HG02588 (cell line): ENCODE measurements at regions not wholly inside any gene's neighbourhood (a gene's known extent, or its start where the extent isn't known, plus 50 kb on each side); places are given as distances from the start of the nearest gene placed in this dataset.
"Not testable (repeated sequence)": the region's sequence is repeated elsewhere in the genome, so short reads cannot be mapped to it uniquely, and the experiment has no call there.

Experiments used
- ATAC-seq: cut with Tn5 transposase; IDR thresholded peaks from one replicate; pipeline ENCODE4 v1.9.1; 2021; ENCODE audit warnings: mild to moderate bottlenecking, moderate library complexity; ENCODE audit not compliant: unreplicated experiment

- ATAC-seq, result no peak
These were observed 767.8 kb upstream of the LUZP2 start for GRCh38 chr11:23729088-23729487.

- ATAC-seq, result no peak
These were observed 766.4 kb upstream of the LUZP2 start for GRCh38 chr11:23730307-23730998.

- no peak for ATAC-seq
These were observed 764.8 kb upstream of the LUZP2 start for GRCh38 chr11:23732026-23732425.

GRCh38 chr11:23746896-23747295 is 750.0 kb upstream of the LUZP2 start:
- no peak for ATAC-seq

- no peak for ATAC-seq
These were observed 747.0 kb upstream of the LUZP2 start for GRCh38 chr11:23749762-23750430.

DNA sequence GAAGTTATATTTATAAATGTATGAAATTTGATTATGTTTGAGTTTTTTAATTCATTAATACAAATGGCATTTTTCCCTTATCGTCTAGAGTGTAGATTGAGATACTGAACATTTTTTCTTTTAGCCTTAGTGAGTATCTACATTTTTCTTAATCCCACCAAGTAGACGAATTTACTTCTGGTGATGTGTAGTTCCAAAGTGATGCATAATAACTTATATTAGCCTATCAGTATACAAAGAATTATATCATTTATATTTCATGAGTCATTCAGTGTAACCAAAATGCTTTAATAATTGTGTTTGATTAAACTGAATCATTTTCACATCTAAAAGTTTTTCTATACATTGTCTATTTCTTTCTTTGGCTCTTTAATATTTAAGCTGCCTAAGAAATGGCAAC is 745.6 kb upstream of the LUZP2 start:
- ATAC-seq, result no peak

- ATAC-seq, result no peak
These were observed 741.8 kb upstream of the LUZP2 start for GRCh38 chr11:23755076-23755475.

DNA sequence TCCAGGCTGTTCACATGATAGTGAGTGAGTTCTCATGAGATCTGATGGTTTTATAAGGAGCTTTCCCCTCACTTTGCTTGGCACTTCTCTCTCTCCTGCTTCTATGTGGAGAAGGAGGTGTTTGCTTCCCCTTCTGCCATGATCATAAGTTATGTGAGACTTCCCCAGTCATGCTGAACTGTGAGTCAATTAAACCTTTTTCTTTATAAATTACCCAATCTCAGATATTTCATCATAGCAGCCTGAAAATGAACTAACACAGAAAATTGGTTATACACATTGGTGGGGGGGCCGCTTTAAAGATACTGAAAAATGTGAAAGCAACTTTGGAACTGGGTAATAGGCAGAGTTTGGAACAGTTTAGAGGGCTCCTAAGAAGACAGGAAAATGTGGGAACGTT is 741.1 kb upstream of the LUZP2 start:
- no peak for ATAC-seq

- no peak for ATAC-seq
These were observed 737.4 kb upstream of the LUZP2 start for GRCh38 chr11:23759489-23759888.

- no peak for ATAC-seq
These were observed 732.6 kb upstream of the LUZP2 start for GRCh38 chr11:23764286-23764685.

DNA sequence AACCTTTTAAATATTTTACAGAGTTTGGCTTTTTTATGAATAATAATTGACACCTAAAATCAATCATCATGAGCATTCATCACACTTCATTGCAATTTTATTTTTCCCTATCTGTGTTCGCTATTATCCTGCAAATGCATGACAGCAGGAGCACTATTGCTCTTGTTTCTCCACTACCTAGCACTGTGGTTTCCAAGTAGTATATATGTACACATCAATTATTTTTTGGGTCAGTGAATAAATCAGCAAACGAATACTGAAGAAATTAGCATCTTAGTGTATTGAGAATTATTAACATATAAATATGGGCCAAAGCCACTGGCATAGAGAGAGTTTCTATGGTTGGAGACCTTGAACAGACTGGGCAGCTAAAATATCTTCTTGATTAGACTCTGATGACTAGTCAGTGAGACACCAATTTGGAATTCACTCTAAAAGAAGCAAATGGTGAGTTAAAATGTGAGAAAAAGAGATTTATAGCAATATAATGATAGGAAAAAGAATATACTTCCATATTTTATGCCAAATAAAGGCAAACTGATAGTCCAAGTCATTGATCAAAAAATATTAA is 731.1 kb upstream of the LUZP2 start:
- no peak for ATAC-seq

GRCh38 chr11:23767576-23767975 is 729.3 kb upstream of the LUZP2 start:
- ATAC-seq, result no peak

DNA sequence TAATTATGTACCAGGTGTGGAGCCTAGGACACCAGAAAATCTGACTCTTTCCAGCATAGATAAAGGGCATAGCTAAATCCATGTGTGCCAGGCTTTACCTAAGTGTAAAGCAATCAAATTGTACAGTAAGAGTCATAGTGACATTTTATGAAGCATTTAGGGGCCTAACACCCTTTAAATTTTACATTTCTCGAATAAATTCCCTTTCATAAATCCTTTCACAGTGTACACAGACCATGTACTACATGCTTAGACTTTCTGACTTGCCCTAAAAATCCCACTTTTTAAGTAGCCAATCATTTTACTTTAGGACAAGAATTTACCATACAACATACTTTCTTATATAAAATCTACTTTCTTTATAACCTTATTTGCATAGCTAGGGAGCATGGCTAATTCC is 727.6 kb upstream of the LUZP2 start:
- ATAC-seq, result no peak

DNA sequence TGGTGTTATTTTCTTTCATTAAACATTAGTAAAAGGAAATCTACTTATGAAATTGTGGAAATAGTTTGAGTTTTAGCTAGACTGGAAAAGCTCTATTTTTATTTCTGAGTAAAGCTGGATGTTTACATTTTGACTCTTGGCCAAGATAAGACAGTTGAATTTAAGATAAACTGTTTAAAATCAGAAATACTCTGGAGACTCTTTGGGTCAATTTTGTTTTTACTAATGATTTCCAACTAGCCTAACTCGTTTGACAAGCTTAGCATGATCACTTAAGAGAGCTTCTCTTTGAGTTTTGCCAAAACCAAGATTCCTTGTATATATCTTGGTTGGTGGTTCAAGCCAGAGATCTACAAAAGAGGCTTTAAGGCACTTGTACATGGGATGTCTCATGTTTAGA is 724.8 kb upstream of the LUZP2 start:
- ATAC-seq, result no peak

DNA sequence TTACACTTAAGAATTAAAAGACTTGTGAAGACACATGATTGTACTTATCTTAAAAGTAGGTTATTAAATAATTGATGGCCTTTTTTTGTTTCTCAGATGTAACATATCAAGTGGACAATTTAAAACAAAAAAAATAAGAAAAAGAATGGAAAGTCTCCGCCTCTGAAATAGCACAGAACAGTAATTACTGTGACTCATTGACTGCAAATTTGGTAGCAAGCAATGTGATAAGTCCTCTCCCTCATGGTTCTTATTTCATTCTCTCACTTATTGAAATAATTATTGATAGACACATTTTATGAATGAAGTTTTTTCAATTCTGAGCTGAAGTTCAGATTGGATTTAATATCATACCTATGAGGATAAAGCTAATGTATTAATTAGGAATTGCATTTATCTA is 717.9 kb upstream of the LUZP2 start:
- no peak for ATAC-seq

DNA sequence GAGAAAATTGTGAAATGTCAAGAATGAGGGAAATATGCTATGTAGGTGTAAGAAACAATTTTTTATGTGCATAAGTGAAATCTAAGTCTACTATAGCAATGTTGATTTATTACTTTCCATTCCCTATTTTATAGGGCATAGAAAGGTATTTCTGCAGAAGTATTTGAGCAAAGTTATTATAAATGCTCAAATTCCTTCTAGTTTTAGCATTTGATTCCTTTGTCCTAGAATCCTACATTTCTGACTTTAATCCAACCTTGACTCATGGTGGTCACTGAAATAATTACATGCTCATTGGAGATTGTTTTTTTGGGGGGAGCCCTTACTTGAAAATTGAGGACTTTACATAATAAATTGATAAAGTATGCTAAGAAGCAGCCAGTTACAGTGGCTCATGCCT is 716.6 kb upstream of the LUZP2 start:
- no peak for ATAC-seq

- ATAC-seq, result no peak
These were observed 714.9 kb upstream of the LUZP2 start for GRCh38 chr11:23781803-23782560.

GRCh38 chr11:23786974-23787373 is 709.9 kb upstream of the LUZP2 start:
- ATAC-seq, result not testable (repeated sequence)

- no peak for ATAC-seq
These were observed 707.5 kb upstream of the LUZP2 start for GRCh38 chr11:23789200-23789853.

GRCh38 chr11:23789938-23790371 is 706.9 kb upstream of the LUZP2 start:
- no peak for ATAC-seq
